ENCODE measurements at regions not wholly inside any gene's neighbourhood (a gene's known extent, or its start where the extent isn't known, plus 50 kb on each side); places are given as distances from the start of the nearest gene placed in this dataset.

DNA sequence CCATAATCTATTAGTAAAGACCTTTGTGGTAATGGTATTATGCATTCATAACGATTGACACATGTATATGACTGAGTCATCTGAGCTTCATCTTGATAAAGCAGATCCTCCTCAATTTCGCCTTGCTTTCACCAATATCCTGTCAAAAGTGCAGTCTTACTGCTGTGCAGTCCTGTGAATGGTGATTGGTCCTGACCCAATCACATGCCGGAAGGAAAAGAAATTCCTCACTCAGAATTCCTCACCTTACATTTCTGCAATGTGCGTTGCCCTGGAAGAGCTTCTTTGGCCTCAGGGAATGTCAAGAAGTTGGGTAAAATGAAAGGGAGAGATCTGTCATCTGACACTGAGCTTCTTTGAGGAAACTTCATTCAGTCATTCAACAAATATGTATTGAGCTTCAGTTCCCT, 121.0 kb upstream of the TSPAN2 start:
- H3K27ac Mint-ChIP-seq (ENCODE audit: unreplicated experiment), result no peak overlapping the region
- no peak overlapping the region for H3K4me3 Mint-ChIP-seq (ENCODE audit: unreplicated experiment)
- DNase-seq (ENCODE audit: low spot score), result no peak
- peaks cover 6% of the 10 kb centered on the region for H3K4me1 Mint-ChIP-seq (ENCODE audit: unreplicated experiment)
- no peaks in the 10 kb centered on the region for H3K36me3 Mint-ChIP-seq (ENCODE audit: low read depth, unreplicated experiment)
- no peaks in the 10 kb centered on the region for H3K27me3 Mint-ChIP-seq (ENCODE audit: unreplicated experiment)
- TF ChIP-seq, protein P1, sequence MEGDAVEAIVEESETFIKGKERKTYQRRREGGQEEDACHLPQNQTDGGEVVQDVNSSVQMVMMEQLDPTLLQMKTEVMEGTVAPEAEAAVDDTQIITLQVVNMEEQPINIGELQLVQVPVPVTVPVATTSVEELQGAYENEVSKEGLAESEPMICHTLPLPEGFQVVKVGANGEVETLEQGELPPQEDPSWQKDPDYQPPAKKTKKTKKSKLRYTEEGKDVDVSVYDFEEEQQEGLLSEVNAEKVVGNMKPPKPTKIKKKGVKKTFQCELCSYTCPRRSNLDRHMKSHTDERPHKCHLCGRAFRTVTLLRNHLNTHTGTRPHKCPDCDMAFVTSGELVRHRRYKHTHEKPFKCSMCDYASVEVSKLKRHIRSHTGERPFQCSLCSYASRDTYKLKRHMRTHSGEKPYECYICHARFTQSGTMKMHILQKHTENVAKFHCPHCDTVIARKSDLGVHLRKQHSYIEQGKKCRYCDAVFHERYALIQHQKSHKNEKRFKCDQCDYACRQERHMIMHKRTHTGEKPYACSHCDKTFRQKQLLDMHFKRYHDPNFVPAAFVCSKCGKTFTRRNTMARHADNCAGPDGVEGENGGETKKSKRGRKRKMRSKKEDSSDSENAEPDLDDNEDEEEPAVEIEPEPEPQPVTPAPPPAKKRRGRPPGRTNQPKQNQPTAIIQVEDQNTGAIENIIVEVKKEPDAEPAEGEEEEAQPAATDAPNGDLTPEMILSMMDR (IDR thresholded peaks at IDR 0.05; ENCODE audit: unreplicated experiment), result no peak
- H3K9me3 Mint-ChIP-seq (ENCODE audit: unreplicated experiment), result no peaks in the 10 kb centered on the region

DNA sequence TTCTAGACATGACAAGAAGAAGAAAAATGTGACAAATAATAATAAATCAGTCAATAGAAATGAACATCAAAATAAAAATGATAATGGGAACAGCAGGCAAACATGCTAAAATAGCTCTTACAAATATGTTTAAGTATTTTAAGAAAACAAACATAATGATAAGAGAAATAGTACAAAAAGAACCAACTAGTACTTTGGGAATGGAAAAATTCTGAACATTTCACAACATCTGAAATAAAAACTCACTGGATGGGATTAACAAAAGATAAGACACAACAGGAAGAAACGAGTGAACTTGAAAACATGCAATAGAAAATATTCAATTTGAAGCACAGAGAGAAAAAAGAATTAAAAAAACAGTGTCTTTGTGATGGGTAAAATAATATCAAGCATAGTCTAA, 115.2 kb upstream of the TSPAN2 start:
- peaks cover 5% of the 10 kb centered on the region for H3K4me1 Mint-ChIP-seq (ENCODE audit: unreplicated experiment)
- no peaks in the 10 kb centered on the region for H3K9me3 Mint-ChIP-seq (ENCODE audit: unreplicated experiment)
- H3K27ac Mint-ChIP-seq (ENCODE audit: unreplicated experiment), result no peak overlapping the region
- TF ChIP-seq, protein P1 (IDR thresholded peaks at IDR 0.05; ENCODE audit: unreplicated experiment), result no peak
- H3K27me3 Mint-ChIP-seq (ENCODE audit: unreplicated experiment), result no peaks in the 10 kb centered on the region
- no peak overlapping the region for H3K4me3 Mint-ChIP-seq (ENCODE audit: unreplicated experiment)
- DNase-seq (ENCODE audit: low spot score), result no peak
- H3K36me3 Mint-ChIP-seq (ENCODE audit: low read depth, unreplicated experiment), result no peaks in the 10 kb centered on the region

DNA sequence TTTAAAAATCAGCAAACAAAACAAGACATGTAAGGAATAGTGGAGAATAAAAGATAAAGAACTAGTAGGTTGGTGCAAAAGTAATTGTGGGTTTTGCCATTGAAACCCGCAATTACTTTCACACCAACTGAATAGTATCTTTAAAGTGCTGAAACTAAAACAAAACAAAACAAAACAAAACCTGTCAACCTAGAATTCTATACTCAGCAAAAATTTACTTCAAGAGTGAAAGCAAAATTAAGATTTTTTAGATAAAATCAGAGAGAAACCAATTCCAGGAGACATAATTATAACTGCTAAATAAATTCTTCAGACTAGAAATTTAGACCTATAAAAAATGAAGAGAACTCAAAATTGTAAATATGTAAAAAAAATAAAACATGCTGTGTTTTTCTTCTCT, 114.0 kb upstream of the TSPAN2 start:
- no peak overlapping the region for H3K27ac Mint-ChIP-seq (ENCODE audit: unreplicated experiment)
- no peak for DNase-seq (ENCODE audit: low spot score)
- no peaks in the 10 kb centered on the region for H3K4me1 Mint-ChIP-seq (ENCODE audit: unreplicated experiment)
- H3K27me3 Mint-ChIP-seq (ENCODE audit: unreplicated experiment), result no peaks in the 10 kb centered on the region
- H3K36me3 Mint-ChIP-seq (ENCODE audit: low read depth, unreplicated experiment), result no peaks in the 10 kb centered on the region
- TF ChIP-seq, protein P1 (IDR thresholded peaks at IDR 0.05; ENCODE audit: unreplicated experiment), result no peak
- H3K9me3 Mint-ChIP-seq (ENCODE audit: unreplicated experiment), result no peaks in the 10 kb centered on the region
- no peak overlapping the region for H3K4me3 Mint-ChIP-seq (ENCODE audit: unreplicated experiment)

DNA sequence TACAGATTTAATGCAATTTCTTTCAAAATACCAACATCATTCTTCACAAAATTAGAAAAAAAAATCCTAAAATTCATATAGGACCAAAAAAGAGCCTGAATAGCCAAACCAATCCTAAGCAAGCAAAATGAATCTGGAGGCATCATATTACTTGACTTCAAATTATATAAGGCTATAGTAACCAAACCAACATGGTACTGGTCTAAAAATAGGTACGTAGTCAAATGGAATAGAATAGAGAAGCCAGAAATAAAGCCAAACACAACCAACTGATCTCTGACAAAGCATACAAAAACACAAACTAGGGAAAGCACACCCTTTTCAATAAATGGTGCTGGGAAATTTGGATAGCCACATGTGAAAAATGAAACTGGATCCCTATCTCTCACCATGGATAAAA, 112.3 kb upstream of the TSPAN2 start:
- DNase-seq (ENCODE audit: low spot score), result no peak
- H3K4me1 Mint-ChIP-seq (ENCODE audit: unreplicated experiment), result no peaks in the 10 kb centered on the region
- H3K36me3 Mint-ChIP-seq (ENCODE audit: low read depth, unreplicated experiment), result no peaks in the 10 kb centered on the region
- TF ChIP-seq, protein P1 (IDR thresholded peaks at IDR 0.05; ENCODE audit: unreplicated experiment), result no peak
- no peak overlapping the region for H3K4me3 Mint-ChIP-seq (ENCODE audit: unreplicated experiment)
- H3K9me3 Mint-ChIP-seq (ENCODE audit: unreplicated experiment), result no peaks in the 10 kb centered on the region
- no peak overlapping the region for H3K27ac Mint-ChIP-seq (ENCODE audit: unreplicated experiment)
- H3K27me3 Mint-ChIP-seq (ENCODE audit: unreplicated experiment), result no peaks in the 10 kb centered on the region

DNA sequence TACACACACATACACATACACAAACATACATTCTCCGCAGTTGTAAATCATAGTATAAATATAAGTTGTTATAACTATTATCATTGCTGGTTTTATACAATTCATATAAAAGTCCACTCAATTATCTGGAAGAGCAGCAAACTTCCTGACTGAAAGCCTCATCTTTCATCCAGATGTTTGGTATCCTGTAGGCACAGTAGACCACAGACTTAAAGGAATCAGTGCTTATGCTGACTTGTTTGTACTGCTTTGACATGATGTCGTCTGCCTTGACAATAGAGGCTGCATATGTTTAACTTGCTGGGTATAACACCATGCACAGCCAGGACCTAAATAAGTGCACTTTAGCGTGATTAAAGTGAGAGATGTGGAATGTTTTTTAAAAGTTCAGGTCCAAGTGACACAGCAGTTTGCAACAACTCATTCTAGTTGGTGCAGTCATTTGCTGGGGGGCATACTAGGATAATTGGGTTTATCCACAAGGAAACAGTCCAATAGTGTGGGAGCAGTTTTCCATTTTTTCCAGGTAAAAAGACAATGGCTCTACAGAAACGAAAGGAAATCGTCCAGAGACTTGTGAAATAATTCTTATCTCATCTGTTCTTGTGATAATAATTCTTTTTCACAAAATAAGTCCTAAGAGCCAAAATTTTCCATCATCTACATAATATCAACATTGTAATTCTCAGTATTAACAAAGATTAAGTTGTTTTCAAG, 110.3 kb upstream of the TSPAN2 start:
- Mint-ChIP-seq H3K27ac (ENCODE audit: unreplicated experiment) (no peak overlapping the region), H3K4me1 (ENCODE audit: unreplicated experiment) (no peaks in the 10 kb centered on the region), H3K4me3 (ENCODE audit: unreplicated experiment) (no peak overlapping the region), H3K9me3 (ENCODE audit: unreplicated experiment) (no peaks in the 10 kb centered on the region), H3K36me3 (ENCODE audit: low read depth, unreplicated experiment) (no peaks in the 10 kb centered on the region), H3K27me3 (ENCODE audit: unreplicated experiment) (peaks cover 2% of the 10 kb centered on the region)
- TF ChIP-seq, protein P1 (IDR thresholded peaks at IDR 0.05; ENCODE audit: unreplicated experiment), result no peak
- no peak for DNase-seq (ENCODE audit: low spot score)
